ENCODE measurements at regions not wholly inside any gene's neighbourhood (a gene's known extent, or its start where the extent isn't known, plus 50 kb on each side); places are given as distances from the start of the nearest gene placed in this dataset.

GRCh38 chr4:106602711-106603110 lies 234.1 kb upstream of the GIMD1 start:
- no peak overlapping the region for H3K4me2 ChIP-seq
- no peaks in the 10 kb centered on the region for H3K79me2 ChIP-seq (replicated peaks; ENCODE audit: insufficient read depth)
- H3F3A ChIP-seq (replicated peaks; ENCODE audit: low read depth): no peaks in the 10 kb centered on the region
- no peaks in the 10 kb centered on the region for H4K20me1 ChIP-seq (replicated peaks; ENCODE audit: insufficient read depth)
- ATAC-seq (no peak), DNase-seq (ENCODE audit: low spot score) (no peak)
- no peaks in the 10 kb centered on the region for H3K27me3 ChIP-seq (ENCODE audit: insufficient read depth)
- H3K36me3 ChIP-seq (ENCODE audit: insufficient read depth): no peaks in the 10 kb centered on the region
- no peak overlapping the region for H3K27ac Mint-ChIP-seq
- H3K27ac ChIP-seq (ENCODE audit: low read depth): no peak overlapping the region
- H3K4me1 Mint-ChIP-seq: no peaks in the 10 kb centered on the region
- peaks cover 7% of the 10 kb centered on the region; the same call in 1 of the 3 replicates for H3K9me3 Mint-ChIP-seq
- TF ChIP-seq EZH2 (IDR thresholded peaks at IDR 0.05; ENCODE audit: low read depth, unreplicated experiment): no peak
- TF ChIP-seq REST (IDR thresholded peaks at IDR 0.05; ENCODE audit: unreplicated experiment): no peak
- no peak for TF ChIP-seq ETS1 (IDR thresholded peaks at IDR 0.05)
- no peak for TF ChIP-seq EZH2phosphoT487 (IDR thresholded peaks at IDR 0.05; ENCODE audit: unreplicated experiment)
- no peak for TF ChIP-seq ZNF114 (CRISPR knock-in tag; IDR thresholded peaks at IDR 0.05)
- no peak for TF ChIP-seq JUNB (IDR thresholded peaks at IDR 0.05; ENCODE audit: unreplicated experiment)
- no peak for TF ChIP-seq ZNF331 (CRISPR knock-in tag; IDR thresholded peaks at IDR 0.05; ENCODE audit: low read depth)
- TF ChIP-seq CTCF (conservative IDR thresholded peaks at IDR 0.05; ENCODE audit: low read depth in 2 of 2): no peak
- TF ChIP-seq POLR2AphosphoS5 (IDR thresholded peaks at IDR 0.05; ENCODE audit: low read depth): no peak
- TF ChIP-seq CREB1 (CRISPR knock-in tag; IDR thresholded peaks at IDR 0.05; ENCODE audit: low read depth): no peak
- TF ChIP-seq ZNF462 (CRISPR knock-in tag; IDR thresholded peaks at IDR 0.05): no peak
- TF ChIP-seq NANOG (IDR thresholded peaks at IDR 0.05; ENCODE audit: borderline replicate concordance): no peak
- no peak for TF ChIP-seq STAT1 (IDR thresholded peaks at IDR 0.05; ENCODE audit: unreplicated experiment)
- H3K36me3 Mint-ChIP-seq (ENCODE audit: low read depth): no peaks in the 10 kb centered on the region
- no peak overlapping the region for H2AFZ ChIP-seq
- no peak overlapping the region for H3K4me3 ChIP-seq
- no peaks in the 10 kb centered on the region for H3K4me1 ChIP-seq (ENCODE audit: insufficient read depth)
- 0 out of 2 replicates have a peak, but pooled peaks cover 2% of the 10 kb centered on the region for H3K9me2 ChIP-seq (ENCODE audit: insufficient read depth)
- H3K4me3 Mint-ChIP-seq: no peak overlapping the region
- peaks cover 2% of the 10 kb centered on the region for H3K27me3 Mint-ChIP-seq (ENCODE audit: insufficient read depth, low read depth, poor library complexity)

All from GM23338 (cell line).